GM12878 (cell line): ENCODE measurements at regions not wholly inside any gene's neighbourhood (a gene's known extent, or its start where the extent isn't known, plus 50 kb on each side); places are given as distances from the start of the nearest gene placed in this dataset.

Source experiments
- CHD2 ChIP-seq: IDR thresholded peaks from 2 replicates; pipeline ENCODE4 v1.6.1; 2011; ENCODE audit warnings: low read depth, low read length, improper control_type of control experiment, borderline replicate concordance
- CTCF ChIP-seq, 3 experiments: IDR thresholded peaks in 2 of 3; conservative IDR thresholded peaks in 1 of 3; 2 replicates each; pipeline ENCODE4 v1.5.1; 2011; ENCODE audit warnings: low read depth in 3 of 3, low read length in 3 of 3, mild to moderate bottlenecking in 3 of 3, control low read depth in 2 of 3, moderate library complexity in 2 of 3, inconsistent platforms in 1 of 3, mixed read lengths in 1 of 3; ENCODE audit not compliant: control insufficient read depth in 2 of 3, insufficient read depth in 1 of 3; ENCODE audit errors: extremely low read depth in 1 of 3
- FOS ChIP-seq: IDR thresholded peaks from 3 replicates; pipeline ENCODE4 v1.6.1; 2011; ENCODE audit warnings: borderline replicate concordance; ENCODE audit not compliant: insufficient read length; ENCODE audit errors: extremely low read depth
- MXI1 ChIP-seq: fragments of 150-350 bp; IDR thresholded peaks from 2 replicates; pipeline ENCODE4 v1.6.1; 2011; ENCODE audit warnings: low read depth, mild to moderate bottlenecking, inconsistent platforms, low read length, improper control_type of control experiment
- POLR2A ChIP-seq: IDR thresholded peaks from 2 replicates; pipeline ENCODE4 v1.6.1; 2011; ENCODE audit warnings: low read depth, mild to moderate bottlenecking, low read length
- POLR2AphosphoS5 ChIP-seq: IDR thresholded peaks from 2 replicates; pipeline ENCODE4 v1.6.1; 2011; ENCODE audit warnings: mild to moderate bottlenecking, low read length, inconsistent platforms
- SRF ChIP-seq, 2 experiments: IDR thresholded peaks; 2 replicates each; pipeline ENCODE4 v1.6.1; 2011; ENCODE audit warnings: low read depth in 2 of 2, low read length in 2 of 2, mild to moderate bottlenecking in 1 of 2, moderate library complexity in 1 of 2
- TAF1 ChIP-seq: IDR thresholded peaks from 2 replicates; pipeline ENCODE4 v1.6.1; 2011; ENCODE audit warnings: mild to moderate bottlenecking, low read depth, low read length, borderline replicate concordance
- USF1 ChIP-seq: IDR thresholded peaks from 2 replicates; pipeline ENCODE4 v1.6.1; 2011; ENCODE audit warnings: borderline replicate concordance, low read depth, mild to moderate bottlenecking, moderate library complexity, mixed read lengths, low read length; ENCODE audit not compliant: insufficient read depth; ENCODE audit errors: extremely low read length
- TF ChIP-seq, protein P1 (sequence below): fragments of 150-350 bp; IDR thresholded peaks from 2 replicates; pipeline ENCODE4 v1.6.1; 2016; ENCODE audit warnings: low read depth, low read length
- TF ChIP-seq, protein P2 (sequence below): IDR thresholded peaks from 2 replicates; pipeline ENCODE4 v1.6.1; 2011; ENCODE audit warnings: low read depth, low read length, improper control_type of control experiment, borderline replicate concordance

DNA sequence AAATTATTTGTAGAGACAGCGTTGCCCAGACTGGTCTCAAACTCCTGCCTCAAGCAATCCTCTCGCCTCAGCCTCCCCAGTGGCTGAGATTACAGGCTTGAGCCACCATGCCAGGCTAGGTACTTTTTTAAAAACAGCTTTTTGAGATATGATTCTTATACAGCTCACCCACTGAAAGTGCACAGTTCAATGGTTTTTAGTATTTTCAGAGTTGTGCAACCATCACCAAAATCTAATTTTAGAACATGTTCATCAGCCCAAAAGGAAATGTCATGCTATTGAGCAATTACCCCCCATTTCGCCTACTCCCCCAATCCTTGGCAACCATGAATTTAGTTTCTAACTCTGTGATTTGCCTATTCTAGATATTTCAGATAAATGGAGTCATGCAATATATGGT lies 73.7 kb downstream of the EVX1 start:
- TF ChIP-seq CTCF (IDR thresholded peaks at IDR 0.05 in 2 of 3, conservative IDR thresholded peaks at IDR 0.05 in 1 of 3; ENCODE audit: control insufficient read depth in 2 of 3, extremely low read depth in 1 of 3, insufficient read depth in 1 of 3, low read depth in 3 of 3, low read length in 3 of 3) (no peak), MXI1 (no peak), USF1 (no peak), POLR2A (no peak), SRF (IDR thresholded peaks at IDR 0.05; ENCODE audit: low read depth in 2 of 2, low read length in 2 of 2) (no peak), POLR2AphosphoS5 (no peak), TAF1 (no peak), CHD2 (no peak), FOS (no peak)
- TF ChIP-seq, protein P1, sequence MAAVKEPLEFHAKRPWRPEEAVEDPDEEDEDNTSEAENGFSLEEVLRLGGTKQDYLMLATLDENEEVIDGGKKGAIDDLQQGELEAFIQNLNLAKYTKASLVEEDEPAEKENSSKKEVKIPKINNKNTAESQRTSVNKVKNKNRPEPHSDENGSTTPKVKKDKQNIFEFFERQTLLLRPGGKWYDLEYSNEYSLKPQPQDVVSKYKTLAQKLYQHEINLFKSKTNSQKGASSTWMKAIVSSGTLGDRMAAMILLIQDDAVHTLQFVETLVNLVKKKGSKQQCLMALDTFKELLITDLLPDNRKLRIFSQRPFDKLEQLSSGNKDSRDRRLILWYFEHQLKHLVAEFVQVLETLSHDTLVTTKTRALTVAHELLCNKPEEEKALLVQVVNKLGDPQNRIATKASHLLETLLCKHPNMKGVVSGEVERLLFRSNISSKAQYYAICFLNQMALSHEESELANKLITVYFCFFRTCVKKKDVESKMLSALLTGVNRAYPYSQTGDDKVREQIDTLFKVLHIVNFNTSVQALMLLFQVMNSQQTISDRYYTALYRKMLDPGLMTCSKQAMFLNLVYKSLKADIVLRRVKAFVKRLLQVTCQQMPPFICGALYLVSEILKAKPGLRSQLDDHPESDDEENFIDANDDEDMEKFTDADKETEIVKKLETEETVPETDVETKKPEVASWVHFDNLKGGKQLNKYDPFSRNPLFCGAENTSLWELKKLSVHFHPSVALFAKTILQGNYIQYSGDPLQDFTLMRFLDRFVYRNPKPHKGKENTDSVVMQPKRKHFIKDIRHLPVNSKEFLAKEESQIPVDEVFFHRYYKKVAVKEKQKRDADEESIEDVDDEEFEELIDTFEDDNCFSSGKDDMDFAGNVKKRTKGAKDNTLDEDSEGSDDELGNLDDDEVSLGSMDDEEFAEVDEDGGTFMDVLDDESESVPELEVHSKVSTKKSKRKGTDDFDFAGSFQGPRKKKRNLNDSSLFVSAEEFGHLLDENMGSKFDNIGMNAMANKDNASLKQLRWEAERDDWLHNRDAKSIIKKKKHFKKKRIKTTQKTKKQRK: no peak
- TF ChIP-seq, protein P2, sequence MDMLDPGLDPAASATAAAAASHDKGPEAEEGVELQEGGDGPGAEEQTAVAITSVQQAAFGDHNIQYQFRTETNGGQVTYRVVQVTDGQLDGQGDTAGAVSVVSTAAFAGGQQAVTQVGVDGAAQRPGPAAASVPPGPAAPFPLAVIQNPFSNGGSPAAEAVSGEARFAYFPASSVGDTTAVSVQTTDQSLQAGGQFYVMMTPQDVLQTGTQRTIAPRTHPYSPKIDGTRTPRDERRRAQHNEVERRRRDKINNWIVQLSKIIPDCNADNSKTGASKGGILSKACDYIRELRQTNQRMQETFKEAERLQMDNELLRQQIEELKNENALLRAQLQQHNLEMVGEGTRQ: no peak
